Ramos (cell line): ENCODE measurements at regions not wholly inside any gene's neighbourhood (a gene's known extent, or its start where the extent isn't known, plus 50 kb on each side); places are given as distances from the start of the nearest gene placed in this dataset.

Experiments
- in situ Hi-C: fragments of 300-500 bp; cut with MboI; formaldehyde crosslinking; loops from one replicate; pipeline ENCODE4 v1.14.3; 2022; ENCODE audit warnings: low sequenced_read_pairs; ENCODE audit not compliant: unreplicated experiment

GRCh38 chr15:66899555-66900350, 165.6 kb upstream of the SMAD3 start:
- in situ Hi-C loops, result no loop called here

DNA sequence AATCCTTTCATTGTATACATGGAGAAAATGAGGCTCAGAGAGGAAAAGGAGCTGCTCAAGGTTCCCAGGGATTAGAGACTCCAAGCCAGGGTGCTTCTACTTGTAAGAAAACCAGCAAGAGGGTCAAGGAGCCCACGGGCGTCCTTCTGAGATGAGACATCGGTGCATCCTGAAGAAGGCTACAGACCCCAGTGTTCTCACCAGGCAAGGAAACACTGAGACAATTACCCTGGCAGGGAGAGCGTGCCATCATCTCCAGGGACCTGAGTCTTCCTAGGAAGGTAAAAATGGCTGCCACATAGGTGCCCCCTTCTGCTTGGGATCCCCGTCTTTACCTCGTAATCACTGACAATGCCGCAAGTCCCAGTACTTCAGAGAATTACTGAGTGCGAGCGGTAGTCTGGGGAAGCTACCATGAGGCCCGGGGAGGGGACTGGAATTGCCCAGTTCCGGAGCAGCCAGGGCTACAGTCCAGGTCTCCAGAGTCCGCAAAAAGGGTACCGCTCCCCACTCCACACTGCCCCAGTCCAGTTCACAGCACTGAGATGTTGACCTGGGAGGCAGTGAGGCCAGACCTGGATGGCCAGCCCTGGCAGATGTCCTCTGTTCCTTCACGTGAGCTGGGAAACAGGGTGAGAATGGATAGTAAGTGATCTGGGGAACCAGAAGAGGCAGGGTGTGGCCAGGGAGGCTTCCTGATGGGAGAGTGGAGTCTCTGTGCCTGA, 164.7 kb upstream of the SMAD3 start:
- in situ Hi-C loops, result no loop called here

DNA sequence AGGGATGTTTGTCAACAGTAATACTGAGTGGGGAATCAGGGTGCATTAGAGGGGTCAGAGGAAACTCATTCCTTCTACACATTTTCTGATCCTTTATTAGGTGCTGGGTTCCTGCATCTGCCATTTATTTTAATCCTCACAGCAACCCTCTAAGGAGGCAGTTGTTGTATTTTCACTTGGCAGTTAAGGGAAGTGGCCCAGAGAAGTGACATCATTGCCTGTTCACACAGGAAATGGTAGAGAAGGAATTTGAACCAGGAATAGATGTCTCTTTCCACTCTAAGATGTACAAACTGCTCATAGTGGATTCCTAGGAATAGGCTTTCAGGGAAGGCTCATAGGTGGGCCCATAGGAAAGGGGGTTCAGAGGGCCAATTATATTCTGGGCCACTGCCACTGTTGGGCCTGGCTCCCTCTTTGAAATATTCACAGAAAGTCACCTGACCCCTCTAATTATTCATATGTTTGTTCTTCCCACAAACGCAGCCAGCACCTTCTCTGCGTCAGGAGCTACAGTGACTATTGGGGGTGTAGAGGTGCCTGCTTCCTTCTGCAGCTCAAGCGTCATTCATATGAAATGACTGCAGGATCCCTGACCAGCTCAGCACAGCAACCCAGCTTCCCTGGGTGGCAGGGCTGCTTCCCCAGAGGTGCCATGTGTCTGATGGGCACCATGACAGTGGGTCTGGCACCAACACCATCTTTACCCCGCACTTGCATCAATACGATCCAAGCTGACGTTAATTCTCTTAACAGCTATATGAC, 163.9 kb upstream of the SMAD3 start:
- in situ Hi-C loops, result no loop called here

DNA sequence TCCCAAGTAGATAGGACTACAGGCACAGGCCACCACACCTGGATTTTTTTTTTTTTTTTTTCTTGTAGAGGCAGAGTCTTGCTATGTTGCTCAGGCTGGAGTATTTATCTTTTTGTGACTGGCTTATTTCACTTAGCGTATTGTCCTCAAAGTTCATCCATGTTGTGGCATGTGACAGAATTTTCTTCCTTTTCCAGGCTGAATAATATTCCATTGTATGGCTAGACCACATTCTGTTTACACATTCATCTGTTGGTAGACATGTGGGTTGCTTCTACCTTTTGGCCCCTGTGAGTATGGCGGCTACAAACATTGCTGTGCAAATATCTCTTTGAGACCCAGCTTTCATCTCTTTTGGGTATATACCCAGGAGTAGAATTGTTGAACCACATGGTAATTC, 160.2 kb upstream of the SMAD3 start:
- in situ Hi-C loops, result no loop called here

DNA sequence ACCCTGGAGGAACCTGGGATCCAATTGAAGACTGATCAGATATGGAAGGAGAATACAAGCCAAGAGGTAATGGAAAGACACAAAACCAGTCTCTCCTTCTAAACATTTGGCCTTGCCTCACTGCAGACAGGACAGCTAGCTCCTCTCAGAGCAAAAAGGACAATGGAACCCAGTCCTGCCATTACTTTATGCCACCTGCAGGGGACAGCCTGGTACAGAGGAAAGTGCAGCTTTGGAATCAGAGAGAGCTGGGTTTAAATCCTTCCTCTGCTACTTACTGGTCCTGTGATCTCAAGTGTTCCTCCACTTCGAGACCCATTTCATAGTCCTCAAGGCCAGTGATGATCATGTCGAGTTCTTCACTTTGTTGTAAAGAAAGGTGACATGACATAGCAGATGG, 159.4 kb upstream of the SMAD3 start:
- in situ Hi-C loops, result no loop called here

GRCh38 chr15:66906668-66907614, 158.5 kb upstream of the SMAD3 start:
- in situ Hi-C loops, result no loop called here

DNA sequence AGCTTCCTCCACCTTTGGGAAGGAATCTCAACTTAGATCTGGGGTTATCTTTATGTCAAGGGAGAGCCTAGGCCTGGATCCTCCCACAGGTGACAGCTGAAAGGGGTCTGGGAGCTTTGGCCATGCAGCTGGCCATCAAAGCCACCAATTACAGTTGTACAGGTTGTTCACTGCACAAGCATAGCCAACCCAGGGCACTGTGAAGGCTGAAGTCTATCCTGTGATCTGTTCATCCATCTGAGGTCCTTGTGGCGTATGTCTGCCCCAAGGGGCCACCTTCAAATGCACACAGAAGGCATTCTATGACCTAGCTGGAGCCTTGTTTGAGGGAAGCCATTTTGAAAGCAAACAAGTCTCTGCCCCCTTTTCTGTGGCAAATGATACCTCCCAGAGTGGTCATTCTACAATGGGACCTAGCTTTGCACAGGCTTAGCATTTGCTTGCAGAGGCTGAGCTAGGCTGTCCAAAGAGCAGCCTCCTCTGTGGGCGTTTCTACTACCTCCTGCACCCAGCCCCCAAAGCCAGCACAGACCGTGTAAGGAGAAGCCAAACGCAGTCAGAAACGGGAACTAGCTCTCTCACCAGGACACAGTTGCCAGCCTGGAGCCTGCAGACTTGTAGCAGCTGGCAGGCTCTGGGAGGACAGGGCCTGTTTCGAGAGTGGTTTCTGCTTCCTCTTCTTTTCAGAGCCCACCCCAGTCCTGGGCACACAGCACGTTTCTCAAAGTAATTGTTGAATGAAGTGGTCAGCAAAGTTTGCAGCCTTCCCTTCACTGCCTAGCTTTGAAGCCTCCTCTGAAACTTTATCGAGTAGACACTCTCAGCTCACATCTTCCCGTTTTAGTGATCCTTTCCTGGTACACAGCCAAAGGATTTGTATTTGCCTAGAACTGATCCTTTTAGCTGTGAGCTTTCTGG, 157.3 kb upstream of the SMAD3 start:
- in situ Hi-C loops, result no loop called here

- in situ Hi-C loops, result no loop called here
These were observed 156.7 kb upstream of the SMAD3 start for GRCh38 chr15:66908744-66909095.

GRCh38 chr15:66909381-66909890, 156.0 kb upstream of the SMAD3 start:
- in situ Hi-C loops, result no loop called here

DNA sequence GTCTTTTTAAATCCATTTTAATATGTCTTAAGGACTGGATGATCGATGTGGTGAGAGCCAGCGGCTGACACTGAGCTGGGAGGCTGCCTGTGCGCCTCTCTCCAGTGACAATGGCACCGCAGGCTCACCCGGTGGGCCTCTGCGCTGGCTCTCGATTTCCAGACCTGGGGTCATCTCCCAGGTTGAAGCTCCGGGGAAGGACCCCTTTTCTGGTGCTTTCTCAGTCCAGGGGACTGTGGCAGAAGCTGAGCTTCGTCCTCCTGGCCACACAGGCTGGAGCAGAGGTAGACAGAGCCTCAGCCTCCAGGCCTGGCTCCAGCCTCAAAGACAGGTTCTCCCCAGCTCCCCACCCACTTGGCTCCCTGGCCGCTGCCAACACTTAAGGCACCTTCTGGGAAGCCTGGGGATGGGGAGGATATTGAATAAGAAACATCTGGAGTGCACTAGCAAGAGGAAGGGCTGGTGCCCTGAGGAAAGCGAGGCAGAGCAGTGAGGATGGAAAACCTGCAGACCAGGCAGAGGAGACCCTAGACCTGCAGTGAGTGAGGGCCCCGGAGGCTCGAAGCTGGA, 154.2 kb upstream of the SMAD3 start:
- in situ Hi-C loops, result no loop called here

GRCh38 chr15:66912001-66912400, 153.4 kb upstream of the SMAD3 start:
- in situ Hi-C loops, result no loop called here

DNA sequence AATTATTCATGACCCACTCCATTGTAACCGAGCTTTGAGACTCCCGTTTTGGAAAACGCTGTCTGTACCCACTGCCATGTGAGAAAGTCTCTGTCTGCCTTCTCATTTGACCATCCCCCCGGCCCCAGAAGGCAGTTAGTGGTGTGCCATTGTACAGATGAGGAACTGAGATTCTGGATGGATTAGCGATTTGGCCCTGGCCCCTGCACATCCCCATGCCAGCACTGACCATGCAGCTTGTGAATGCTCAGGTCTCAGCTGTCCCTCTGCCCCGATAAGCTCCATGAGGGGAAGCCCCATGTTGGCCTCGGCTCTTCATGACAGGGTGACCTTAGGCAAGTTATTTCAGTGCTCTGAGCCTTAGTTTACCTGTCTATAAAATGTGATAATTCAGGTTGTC, 153.0 kb upstream of the SMAD3 start:
- in situ Hi-C loops, result no loop called here

- in situ Hi-C loops, result no loop called here
These were observed 147.4 kb upstream of the SMAD3 start for GRCh38 chr15:66917904-66918448.

- in situ Hi-C loops, result no loop called here
These were observed 146.0 kb upstream of the SMAD3 start for GRCh38 chr15:66919421-66919820.

- in situ Hi-C loops, result no loop called here
These were observed 144.0 kb upstream of the SMAD3 start for GRCh38 chr15:66921319-66921915.

- in situ Hi-C loops, result no loop called here
These were observed 142.8 kb upstream of the SMAD3 start for GRCh38 chr15:66922608-66923007.

DNA sequence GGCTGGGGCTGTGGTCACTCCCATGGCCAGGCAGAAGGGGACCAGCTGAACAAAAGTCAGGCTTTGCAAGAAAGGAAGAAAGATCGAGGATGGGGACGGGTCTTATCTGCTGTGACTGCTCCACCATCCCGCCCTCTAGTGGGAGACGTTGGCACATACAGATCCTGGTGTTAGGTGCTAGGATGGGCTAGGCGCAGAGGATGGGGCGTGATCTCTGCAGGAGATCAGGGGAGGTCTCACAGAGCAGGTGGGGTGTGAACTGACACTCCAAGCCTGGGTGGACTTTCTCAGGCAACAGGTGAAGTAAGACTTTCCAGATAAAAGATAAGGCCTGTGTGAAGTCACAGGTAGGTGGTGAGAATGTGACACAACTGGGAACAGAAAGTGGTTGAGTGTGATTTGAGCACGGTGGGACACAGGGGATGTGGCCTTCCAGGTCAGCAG, 141.9 kb upstream of the SMAD3 start:
- in situ Hi-C loops, result no loop called here

DNA sequence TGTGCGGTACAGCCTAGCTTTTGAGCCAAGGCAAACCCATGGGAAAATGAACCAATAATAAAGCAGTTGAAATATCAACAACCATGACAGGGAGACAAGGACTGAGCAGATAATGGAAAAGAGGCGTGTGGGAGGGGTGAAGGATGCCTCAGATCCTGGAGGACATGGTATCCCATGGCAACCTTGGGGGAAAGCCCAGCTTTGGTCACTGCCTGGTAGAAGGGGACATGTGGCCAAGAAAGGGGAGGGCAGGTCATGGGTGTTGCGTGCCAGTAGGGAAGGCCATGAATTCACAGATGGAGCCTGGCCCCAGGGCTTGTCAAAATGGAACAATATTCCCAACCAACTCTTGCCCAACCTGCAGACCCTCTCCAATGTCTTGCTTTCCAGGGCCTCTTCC, 140.5 kb upstream of the SMAD3 start:
- in situ Hi-C loops, result loop anchor here (25.0 kb wide), 1 partner anchor 812 kb away; no protein-coding TSS in a partner anchor
